ENCODE measurements at regions not wholly inside any gene's neighbourhood (a gene's known extent, or its start where the extent isn't known, plus 50 kb on each side); places are given as distances from the start of the nearest gene placed in this dataset.
"Not testable (repeated sequence)": the region's sequence is repeated elsewhere in the genome, so short reads cannot be mapped to it uniquely, and the experiment has no call there.

GRCh38 chr5:130747556-130747955 is 417.5 kb downstream of the HINT1 start:
- ATAC-seq = no peak
- no peak overlapping the region for H3K4me3 ChIP-seq
- TF ChIP-seq CTCF (IDR thresholded peaks at IDR 0.05) = no peak
- H3K9me3 ChIP-seq = peaks cover 0 to 9% (median 0%) of the 10 kb centered on the region in 11 donors
- H3K4me1 ChIP-seq = no peaks in the 10 kb centered on the region
- intact Hi-C loops (cut with DNase I) = no loop called here
- WGBS, 2 donors = 87% methylated on average over 2 of the region's 2 CpGs
- no peak overlapping the region for H3K27ac ChIP-seq
- no peak for DNase-seq
- H3K36me3 ChIP-seq = no peaks in the 10 kb centered on the region
- no peaks in the 10 kb centered on the region for H3K27me3 ChIP-seq

- DNase-seq; H3K36me3 ChIP-seq; intact Hi-C loops (cut with DNase I); H3K9me3 ChIP-seq; ATAC-seq; H3K4me1 ChIP-seq; H3K27me3 ChIP-seq; H3K4me3 ChIP-seq; H3K27ac ChIP-seq: not testable (repeated sequence)
These were observed 418.4 kb downstream of the HINT1 start for GRCh38 chr5:130746641-130747040.

GRCh38 chr5:130743092-130743491 is 422.0 kb downstream of the HINT1 start:
- Histone ChIP-seq H3K9me3 (peaks cover 0 to 33% (median 5%) of the 10 kb centered on the region in 11 donors), H3K27ac (no peak overlapping the region), H3K27me3 (no peaks in the 10 kb centered on the region), H3K4me3 (no peak overlapping the region), H3K36me3 (no peaks in the 10 kb centered on the region), H3K4me1 (no peaks in the 10 kb centered on the region)
- intact Hi-C loops (cut with DNase I) = no loop called here
- no peak for ATAC-seq
- DNase-seq = no peak
- TF ChIP-seq CTCF (IDR thresholded peaks at IDR 0.05) = no peak
- 86 to 88% methylated on average over 1 of the region's 1 CpG for WGBS, 2 donors

- no peak overlapping the region for H3K27ac ChIP-seq
- no peak for DNase-seq
- H3K4me1 ChIP-seq = no peaks in the 10 kb centered on the region
- H3K27me3 ChIP-seq = no peaks in the 10 kb centered on the region
- WGBS, 2 donors = 92 to 95% methylated on average over 5 of the region's 5 CpGs
- intact Hi-C loops (cut with DNase I) = no loop called here
- no peak overlapping the region for H3K4me3 ChIP-seq
- ATAC-seq = no peak
- TF ChIP-seq CTCF (IDR thresholded peaks at IDR 0.05) = no peak
- peaks cover 0 to 28% (median 5%) of the 10 kb centered on the region in 11 donors for H3K9me3 ChIP-seq
- no peaks in the 10 kb centered on the region for H3K36me3 ChIP-seq
These were observed 424.9 kb downstream of the HINT1 start for GRCh38 chr5:130740047-130740569.

- Histone ChIP-seq H3K4me1 (no peaks in the 10 kb centered on the region), H3K4me3 (no peak overlapping the region), H3K27me3 (no peaks in the 10 kb centered on the region), H3K36me3 (no peaks in the 10 kb centered on the region), H3K9me3 (peaks cover 0 to 20% (median 5%) of the 10 kb centered on the region in 11 donors), H3K27ac (no peak overlapping the region)
- TF ChIP-seq CTCF (IDR thresholded peaks at IDR 0.05) = no peak
- no peak for ATAC-seq
- no peak for DNase-seq
- intact Hi-C loops (cut with DNase I) = no loop called here
- WGBS, 2 donors = 96 to 97% methylated on average over 4 of the region's 4 CpGs
These were observed 433.2 kb downstream of the HINT1 start for GRCh38 chr5:130731839-130732238.

Data from heart right ventricle (tissue), 16 donors.